ENCODE measurements at regions not wholly inside any gene's neighbourhood (a gene's known extent, or its start where the extent isn't known, plus 50 kb on each side); places are given as distances from the start of the nearest gene placed in this dataset.

DNA sequence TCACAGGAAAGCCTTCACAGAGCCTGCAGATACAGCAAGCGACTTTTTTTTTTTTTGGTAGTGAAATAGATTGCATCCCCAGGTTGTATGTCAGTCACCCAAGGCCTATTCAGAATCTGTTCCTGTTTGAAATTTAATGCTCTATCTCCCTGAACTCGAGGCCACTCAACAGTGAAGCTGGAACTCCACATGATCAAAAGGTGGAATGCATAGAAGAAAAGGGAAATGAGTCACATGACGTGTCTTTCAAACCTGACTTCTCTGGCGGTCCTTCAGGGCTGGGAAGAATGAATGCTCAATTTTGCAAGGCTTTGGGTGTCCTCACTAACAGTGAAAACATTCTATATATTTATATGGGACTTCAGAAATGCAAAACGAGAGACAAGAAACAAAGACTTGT is 88.4 kb upstream of the B3GAT2 start:
- H4K5ac ChIP-seq (ENCODE audit: insufficient read length, low read depth, low read length), result no peak overlapping the region
- H3K36me3 ChIP-seq (ENCODE audit: control insufficient read depth in 2 of 4, insufficient read depth in 4 of 4, low read length in 3 of 4), result no peaks in the 10 kb centered on the region
- no peak overlapping the region for H2BK15ac ChIP-seq (ENCODE audit: low read length)
- CTCF ChIA-PET (ENCODE audit: partially characterized antibody), result interaction anchor here (0.6 to 3.2 kb wide), 2 partner anchors 34 to 225 kb away, joined by 4 to 15 read pairs; no protein-coding TSS in a partner anchor
- no peaks in the 10 kb centered on the region; the same call in 1 of the 2 replicates for H3K23me2 ChIP-seq (ENCODE audit: low read depth, low read length)
- no peak overlapping the region for H3K4ac ChIP-seq (replicated peaks; ENCODE audit: insufficient read length, low read depth, low read length)
- H3K4me1 ChIP-seq (replicated peaks in 1 of 4; ENCODE audit: control insufficient read depth in 3 of 4, insufficient read depth in 4 of 4, low read length in 3 of 4), result no peaks in the 10 kb centered on the region
- no peaks in the 10 kb centered on the region for H3K9me3 ChIP-seq (ENCODE audit: insufficient read depth in 2 of 2, low read depth in 1 of 2, low read length in 1 of 2)
- no peak overlapping the region for H2AK5ac ChIP-seq (ENCODE audit: low read depth, low read length)
- no peak overlapping the region for H4K8ac ChIP-seq (ENCODE audit: extremely low read depth, insufficient read depth, low read length)
- H3K4me2 ChIP-seq (ENCODE audit: insufficient read depth in 1 of 2, low read depth in 2 of 2, low read length in 2 of 2), result no peak overlapping the region
- TF ChIP-seq, protein P1, sequence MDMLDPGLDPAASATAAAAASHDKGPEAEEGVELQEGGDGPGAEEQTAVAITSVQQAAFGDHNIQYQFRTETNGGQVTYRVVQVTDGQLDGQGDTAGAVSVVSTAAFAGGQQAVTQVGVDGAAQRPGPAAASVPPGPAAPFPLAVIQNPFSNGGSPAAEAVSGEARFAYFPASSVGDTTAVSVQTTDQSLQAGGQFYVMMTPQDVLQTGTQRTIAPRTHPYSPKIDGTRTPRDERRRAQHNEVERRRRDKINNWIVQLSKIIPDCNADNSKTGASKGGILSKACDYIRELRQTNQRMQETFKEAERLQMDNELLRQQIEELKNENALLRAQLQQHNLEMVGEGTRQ (IDR thresholded peaks at IDR 0.05; ENCODE audit: low read length), result peak; percentile 54; the same call in 1 of the 2 replicates
- TF ChIP-seq BACH1 (IDR thresholded peaks at IDR 0.05; ENCODE audit: low read length), result no peak
- no peak overlapping the region for H3K27ac ChIP-seq (ENCODE audit: low read depth, low read length)
- no peak overlapping the region for H3K14ac ChIP-seq (ENCODE audit: insufficient read length)
- no peak overlapping the region for H2BK5ac ChIP-seq (ENCODE audit: low read depth, low read length)
- H2AFZ ChIP-seq (ENCODE audit: low read length), result no peak overlapping the region
- H3K56ac ChIP-seq (replicated peaks; ENCODE audit: insufficient read length, low read depth, low read length), result no peak overlapping the region
- no peak for FAIRE-seq
- no peaks in the 10 kb centered on the region for H3K27me3 ChIP-seq (replicated peaks in 1 of 4; ENCODE audit: control insufficient read depth in 3 of 4, extremely low read depth in 1 of 4, insufficient read depth in 3 of 4, low read length in 3 of 4)
- no peak overlapping the region for H2BK120ac ChIP-seq (replicated peaks; ENCODE audit: low read depth, low read length)
- 79% methylated on average over 5 of the region's 5 CpGs; no CpG with 5 or more reads in 1 of the 2 experiments for WGBS, 2 experiments (ENCODE audit: extremely low coverage in 1 of 2, insufficient coverage in 1 of 2, insufficient read length in 1 of 2, insufficient replicate concordance in 2 of 2, low coverage in 1 of 2, low lambda C conversion rate in 2 of 2, missing lambda C conversion rate in 1 of 2)
- no peak overlapping the region for H3K4me3 ChIP-seq (ENCODE audit: extremely low read depth in 1 of 4, insufficient read depth in 2 of 4, low read depth in 3 of 4, low read length in 4 of 4)
- H2BK20ac ChIP-seq (ENCODE audit: low read length), result no peak overlapping the region
- H4K20me1 ChIP-seq (replicated peaks in 1 of 2; ENCODE audit: control insufficient read depth in 1 of 2, insufficient read depth in 2 of 2, low read length in 2 of 2), result no peaks in the 10 kb centered on the region
- no peak overlapping the region for H3K23ac ChIP-seq (ENCODE audit: insufficient read length)
- DNase-seq (ENCODE audit: low read depth in 1 of 2, low spot score in 2 of 2), result no peak
- no peak overlapping the region for H3K9ac ChIP-seq (replicated peaks in 1 of 4; ENCODE audit: extremely low read depth in 1 of 4, low read depth in 3 of 4, low read length in 3 of 4)
- H3K79me1 ChIP-seq (ENCODE audit: low read depth, low read length), result no peaks in the 10 kb centered on the region
- H2BK12ac ChIP-seq (ENCODE audit: low read depth, low read length), result no peak overlapping the region
- H3K79me2 ChIP-seq (ENCODE audit: control insufficient read depth in 1 of 2, insufficient read depth in 2 of 2, low read length in 2 of 2), result no peaks in the 10 kb centered on the region
- POLR2A ChIA-PET (ENCODE audit: partially characterized antibody), result no interaction called here
- H3K18ac ChIP-seq (ENCODE audit: extremely low read depth, low read length), result no peak overlapping the region
- no peak overlapping the region for H4K91ac ChIP-seq (replicated peaks; ENCODE audit: insufficient read length, low read length)
